ENCODE measurements at regions not wholly inside any gene's neighbourhood (a gene's known extent, or its start where the extent isn't known, plus 50 kb on each side); places are given as distances from the start of the nearest gene placed in this dataset.

DNA sequence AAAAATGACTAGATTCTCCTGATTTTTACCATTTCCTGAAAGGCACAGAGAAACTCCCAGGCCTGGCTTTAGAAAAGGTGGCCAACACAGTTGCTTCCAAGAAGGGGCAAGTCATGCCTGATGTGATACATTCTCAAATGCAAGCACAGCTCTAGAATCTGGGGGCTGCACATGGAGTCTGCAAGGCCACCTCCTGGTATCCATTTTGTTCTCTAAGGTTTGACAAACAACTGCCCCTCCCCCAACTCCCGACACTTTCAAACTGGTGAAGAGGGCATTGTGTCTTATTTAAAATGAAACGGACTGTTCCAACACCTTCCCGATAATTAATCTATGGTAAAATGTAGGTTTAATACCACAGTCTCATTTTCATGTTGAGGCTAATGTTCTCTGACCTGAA lies 220.2 kb upstream of the CEP162 start:
- TF ChIP-seq CTCF (IDR thresholded peaks at IDR 0.05; ENCODE audit: poor library complexity) (no peak), EZH2phosphoT487 (IDR thresholded peaks at IDR 0.05; ENCODE audit: low read depth, severe bottlenecking, unreplicated experiment) (no peak), EZH2 (IDR thresholded peaks at IDR 0.05; ENCODE audit: borderline replicate concordance) (no peak)
- Histone ChIP-seq H3K27ac (no peak overlapping the region), H3K9me3 (ENCODE audit: low read depth) (no peaks in the 10 kb centered on the region), H3K9me2 (replicated peaks; ENCODE audit: insufficient read depth) (no peaks in the 10 kb centered on the region), H2AFZ (no peak overlapping the region), H3K4me3 (no peak overlapping the region), H3K27me3 (no peaks in the 10 kb centered on the region), H3K36me3 (replicated peaks; ENCODE audit: insufficient read depth, low read depth) (no peaks in the 10 kb centered on the region), H3K4me2 (no peak overlapping the region), H3K79me2 (no peaks in the 10 kb centered on the region), H3K4me1 (ENCODE audit: insufficient read depth) (peaks cover 13% of the 10 kb centered on the region), H4K20me1 (ENCODE audit: insufficient read depth, poor library complexity, severe bottlenecking) (no peaks in the 10 kb centered on the region)
- 87% methylated on average over 3 of the region's 3 CpGs for WGBS (ENCODE audit: low lambda C conversion rate, missing lambda C conversion rate)
- no peak for DNase-seq (ENCODE audit: low spot score)

DNA sequence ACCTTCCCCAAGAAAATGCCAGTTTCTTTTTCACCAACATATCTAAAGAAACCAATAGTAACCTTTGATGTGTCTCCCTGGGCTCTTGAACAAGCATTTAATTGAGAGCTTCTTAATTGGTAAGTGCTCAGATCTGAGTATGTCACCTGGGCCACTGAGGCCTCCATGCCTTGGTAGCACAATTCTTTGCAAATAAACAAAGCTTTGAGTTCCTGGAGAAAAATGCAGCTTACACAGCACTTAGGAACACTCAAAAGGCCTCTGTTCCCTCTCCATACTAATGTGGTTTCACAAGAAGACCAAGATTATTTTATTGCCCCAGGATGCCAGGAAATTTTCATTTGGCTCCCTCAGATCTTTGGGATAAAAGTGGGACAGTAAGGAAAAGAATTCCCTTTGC lies 217.6 kb upstream of the CEP162 start:
- Histone ChIP-seq H3K4me1 (ENCODE audit: insufficient read depth) (peaks cover 13% of the 10 kb centered on the region), H3K4me3 (no peak overlapping the region), H3K27ac (no peak overlapping the region), H3K4me2 (no peak overlapping the region), H3K79me2 (no peaks in the 10 kb centered on the region), H2AFZ (no peak overlapping the region), H3K27me3 (no peaks in the 10 kb centered on the region), H3K9me2 (replicated peaks; ENCODE audit: insufficient read depth) (no peaks in the 10 kb centered on the region), H3K9me3 (ENCODE audit: low read depth) (no peaks in the 10 kb centered on the region), H3K36me3 (replicated peaks; ENCODE audit: insufficient read depth, low read depth) (no peaks in the 10 kb centered on the region), H4K20me1 (ENCODE audit: insufficient read depth, poor library complexity, severe bottlenecking) (no peaks in the 10 kb centered on the region)
- no peak for TF ChIP-seq EZH2 (IDR thresholded peaks at IDR 0.05; ENCODE audit: borderline replicate concordance)
- TF ChIP-seq CTCF (IDR thresholded peaks at IDR 0.05; ENCODE audit: poor library complexity): no peak
- no peak for TF ChIP-seq EZH2phosphoT487 (IDR thresholded peaks at IDR 0.05; ENCODE audit: low read depth, severe bottlenecking, unreplicated experiment)
- DNase-seq (ENCODE audit: low spot score): no peak

DNA sequence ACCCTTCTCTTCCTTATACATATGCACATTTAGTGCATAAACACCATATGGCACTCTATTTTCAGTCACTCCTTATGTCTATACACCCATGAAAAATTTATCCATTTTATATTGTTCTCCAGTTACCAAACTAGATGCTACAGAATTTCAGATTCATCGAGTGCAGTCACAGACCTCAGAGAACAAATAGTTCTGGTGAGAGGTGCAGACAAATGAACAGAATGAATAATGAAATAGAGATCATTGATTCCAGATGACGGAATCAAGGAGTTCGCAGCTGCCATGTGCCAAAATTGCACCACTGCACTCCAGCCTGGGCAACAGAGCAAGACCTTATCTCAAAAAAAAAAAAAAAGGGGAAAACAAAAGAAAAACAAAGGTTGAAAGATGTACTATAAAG lies 214.8 kb upstream of the CEP162 start:
- no peak for DNase-seq (ENCODE audit: low spot score)
- H3K27me3 ChIP-seq: no peaks in the 10 kb centered on the region
- WGBS (ENCODE audit: low lambda C conversion rate, missing lambda C conversion rate): 89% methylated on average over 3 of the region's 3 CpGs
- H3K4me3 ChIP-seq: no peak overlapping the region
- no peak overlapping the region for H3K4me2 ChIP-seq
- no peak overlapping the region for H3K27ac ChIP-seq
- no peak for TF ChIP-seq CTCF (IDR thresholded peaks at IDR 0.05; ENCODE audit: poor library complexity)
- no peak for TF ChIP-seq EZH2phosphoT487 (IDR thresholded peaks at IDR 0.05; ENCODE audit: low read depth, severe bottlenecking, unreplicated experiment)
- TF ChIP-seq EZH2 (IDR thresholded peaks at IDR 0.05; ENCODE audit: borderline replicate concordance): no peak
- H4K20me1 ChIP-seq (ENCODE audit: insufficient read depth, poor library complexity, severe bottlenecking): no peaks in the 10 kb centered on the region
- H3K4me1 ChIP-seq (ENCODE audit: insufficient read depth): no peaks in the 10 kb centered on the region
- no peaks in the 10 kb centered on the region for H3K79me2 ChIP-seq
- no peaks in the 10 kb centered on the region for H3K9me3 ChIP-seq (ENCODE audit: low read depth)
- no peak overlapping the region for H2AFZ ChIP-seq
- no peaks in the 10 kb centered on the region for H3K36me3 ChIP-seq (replicated peaks; ENCODE audit: insufficient read depth, low read depth)
- no peaks in the 10 kb centered on the region for H3K9me2 ChIP-seq (replicated peaks; ENCODE audit: insufficient read depth)

DNA sequence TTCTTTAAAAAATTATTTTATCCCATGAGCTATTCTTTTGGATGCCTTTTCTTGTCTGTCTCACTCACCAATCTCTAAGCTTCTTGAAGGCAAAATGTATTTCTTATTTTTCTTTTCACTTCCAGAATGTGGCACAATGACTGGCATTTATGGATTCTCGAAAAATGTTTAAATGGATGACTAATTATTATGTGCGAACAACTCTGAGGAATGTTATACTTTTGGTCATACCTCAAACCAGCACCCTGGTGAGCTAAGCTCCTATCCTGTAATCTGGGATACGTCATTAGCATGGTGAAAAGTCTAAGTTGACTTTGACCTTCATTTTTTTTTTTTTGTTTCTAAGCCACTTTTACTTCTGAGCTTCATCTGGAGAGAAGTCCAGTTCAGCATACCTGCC lies 214.0 kb upstream of the CEP162 start:
- TF ChIP-seq CTCF (IDR thresholded peaks at IDR 0.05; ENCODE audit: poor library complexity): no peak
- no peaks in the 10 kb centered on the region for H3K4me1 ChIP-seq (ENCODE audit: insufficient read depth)
- WGBS (ENCODE audit: low lambda C conversion rate, missing lambda C conversion rate): 82% methylated on average over 3 of the region's 3 CpGs

More for the DNA sequence above, 214.0 kb upstream of the CEP162 start:
- H3K79me2 ChIP-seq: no peaks in the 10 kb centered on the region
- H3K9me3 ChIP-seq (ENCODE audit: low read depth): no peaks in the 10 kb centered on the region
- no peak overlapping the region for H3K4me2 ChIP-seq
- H4K20me1 ChIP-seq (ENCODE audit: insufficient read depth, poor library complexity, severe bottlenecking): no peaks in the 10 kb centered on the region
- DNase-seq (ENCODE audit: low spot score): no peak
- no peaks in the 10 kb centered on the region for H3K9me2 ChIP-seq (replicated peaks; ENCODE audit: insufficient read depth)
- no peaks in the 10 kb centered on the region for H3K27me3 ChIP-seq
- H3K4me3 ChIP-seq: no peak overlapping the region
- H3K27ac ChIP-seq: no peak overlapping the region
- no peaks in the 10 kb centered on the region for H3K36me3 ChIP-seq (replicated peaks; ENCODE audit: insufficient read depth, low read depth)
- H2AFZ ChIP-seq: no peak overlapping the region

Measured in hepatocyte (in vitro differentiated cells).